ENCODE measurements at regions not wholly inside any gene's neighbourhood (a gene's known extent, or its start where the extent isn't known, plus 50 kb on each side); places are given as distances from the start of the nearest gene placed in this dataset.

GRCh38 chr1:178614286-178614685 lies 101.4 kb downstream of the TEX35 start:
- FAIRE-seq = no peak
- DNase-seq (ENCODE audit: low read depth in 1 of 2, low spot score in 1 of 2) = peak in 1 of 2 experiments; percentile 12
- ChIA-PET CTCF (interaction anchor here (0.7 kb wide), 1 partner anchor 53 kb away, joined by 3 read pairs; no protein-coding TSS in a partner anchor), POLR2A (no interaction called here)
- Histone ChIP-seq H3K4me1 (peaks cover 6% of the 10 kb centered on the region; the same call in 2 of the 3 replicates), H3K4me2 (no peak overlapping the region), H3K9me3 (no peaks in the 10 kb centered on the region), H3K4me3 (no peak overlapping the region), H3K27ac (no peak overlapping the region)
- peak; percentile 43 to 56; a peak in 3 of 6 replicates for ATAC-seq
- WGBS (ENCODE audit: missing lambda C conversion rate) = 93% methylated on average over 8 of the region's 8 CpGs
- TF ChIP-seq ELK1 (IDR thresholded peaks at IDR 0.05; ENCODE audit: low read depth, low read length) = no peak

GRCh38 chr1:178619042-178619927 lies 105.8 kb upstream of the RALGPS2 start:
- no peak overlapping the region for H3K4me2 ChIP-seq
- no peak for TF ChIP-seq TFCP2L1 (CRISPR knock-in tag; IDR thresholded peaks at IDR 0.05)
- no peak for TF ChIP-seq FOSL2 (IDR thresholded peaks at IDR 0.05)
- no peak for TF ChIP-seq FOSL2 (CRISPR knock-in tag; IDR thresholded peaks at IDR 0.05)
- TF ChIP-seq MAZ (IDR thresholded peaks at IDR 0.05; ENCODE audit: borderline replicate concordance, low read depth, low read length) = no peak
- TF ChIP-seq HEYL (CRISPR knock-in tag; IDR thresholded peaks at IDR 0.05) = no peak
- TF ChIP-seq ZFP36 (IDR thresholded peaks at IDR 0.05; ENCODE audit: borderline replicate concordance, partially characterized antibody) = no peak
- no peak for TF ChIP-seq E2F6 (IDR thresholded peaks at IDR 0.05; ENCODE audit: borderline replicate concordance, low read depth)
- TF ChIP-seq HDAC2 (IDR thresholded peaks at IDR 0.05) = no peak
- POLR2A ChIA-PET = interaction anchor here (0.6 kb wide), 1 partner anchor 39 kb away, joined by 4 read pairs; no protein-coding TSS in a partner anchor
- no peaks in the 10 kb centered on the region for H3K9me3 ChIP-seq
- ATAC-seq (no peak), FAIRE-seq (no peak), DNase-seq (ENCODE audit: low read depth in 1 of 2, low spot score in 1 of 2) (no peak)
- WGBS (ENCODE audit: missing lambda C conversion rate) = 69% methylated on average over 4 of the region's 4 CpGs
- H3K4me3 ChIP-seq = no peak overlapping the region
- H3K27ac ChIP-seq = no peak overlapping the region
- H3K4me1 ChIP-seq = no peaks in the 10 kb centered on the region
- CTCF ChIA-PET = interaction anchor here (0.6 to 0.8 kb wide), 3 partner anchors 31 to 466 kb away, joined by 3 to 4 read pairs (median 3); no protein-coding TSS in a partner anchor

- no peaks in the 10 kb centered on the region for H3K9me3 ChIP-seq
- no peak for ATAC-seq
- ChIA-PET POLR2A (no interaction called here), CTCF (no interaction called here)
- WGBS (ENCODE audit: missing lambda C conversion rate) = 59% methylated on average over 5 of the region's 5 CpGs
- FAIRE-seq = no peak
- H3K4me3 ChIP-seq = no peak overlapping the region
- TF ChIP-seq GATA3 (IDR thresholded peaks at IDR 0.05; ENCODE audit: borderline replicate concordance) = no peak
- no peak for TF ChIP-seq USF2 (IDR thresholded peaks at IDR 0.05)
- TF ChIP-seq ZFP36 (IDR thresholded peaks at IDR 0.05; ENCODE audit: borderline replicate concordance, partially characterized antibody) = no peak
- no peak for TF ChIP-seq MYC (IDR thresholded peaks at IDR 0.05; ENCODE audit: borderline replicate concordance, low read length)
- no peak for TF ChIP-seq BCL3 (IDR thresholded peaks at IDR 0.05)
- TF ChIP-seq EHF (CRISPR knock-in tag; IDR thresholded peaks at IDR 0.05) = no peak
- no peak for TF ChIP-seq CEBPB (IDR thresholded peaks at IDR 0.05)
- no peak for TF ChIP-seq EHMT2 (IDR thresholded peaks at IDR 0.05; ENCODE audit: low read depth)
- no peak for TF ChIP-seq RFX5 (IDR thresholded peaks at IDR 0.05)
- TF ChIP-seq SMC3 (IDR thresholded peaks at IDR 0.05) = no peak
- TF ChIP-seq NR3C1 (IDR thresholded peaks at IDR 0.05) = no peak
- TF ChIP-seq HDAC2 (IDR thresholded peaks at IDR 0.05) = no peak
- TF ChIP-seq FOSB (CRISPR knock-in tag; IDR thresholded peaks at IDR 0.05) = no peak
- no peak for TF ChIP-seq NPAS2 (CRISPR knock-in tag; IDR thresholded peaks at IDR 0.05; ENCODE audit: borderline replicate concordance)
- TF ChIP-seq PHF8 (IDR thresholded peaks at IDR 0.05; ENCODE audit: borderline replicate concordance, low read depth) = no peak
- no peak for TF ChIP-seq CBX2 (IDR thresholded peaks at IDR 0.05; ENCODE audit: borderline replicate concordance, low read depth)
- no peak for TF ChIP-seq NFE2L2 (conservative IDR thresholded peaks at IDR 0.05; ENCODE audit: low read length)
- TF ChIP-seq RARB (CRISPR knock-in tag; IDR thresholded peaks at IDR 0.05) = no peak
- no peak for DNase-seq (ENCODE audit: low read depth in 1 of 2, low spot score in 1 of 2)
- H3K4me2 ChIP-seq = no peak overlapping the region
- no peaks in the 10 kb centered on the region for H3K4me1 ChIP-seq
- no peak overlapping the region for H3K27ac ChIP-seq
Measured at GRCh38 chr1:178620584-178621475, 104.2 kb upstream of the RALGPS2 start.
